Bone marrow (tissue), 2 donors: ENCODE measurements at regions not wholly inside any gene's neighbourhood (a gene's known extent, or its start where the extent isn't known, plus 50 kb on each side); places are given as distances from the start of the nearest gene placed in this dataset.
"Not testable (repeated sequence)": the region's sequence is repeated elsewhere in the genome, so short reads cannot be mapped to it uniquely, and the experiment has no call there.

Experiments used
- DNase-seq, 2 donors: peaks; one replicate each; lab custom pipeline; 2025; lab: John Stamatoyannopoulos, UW

DNA sequence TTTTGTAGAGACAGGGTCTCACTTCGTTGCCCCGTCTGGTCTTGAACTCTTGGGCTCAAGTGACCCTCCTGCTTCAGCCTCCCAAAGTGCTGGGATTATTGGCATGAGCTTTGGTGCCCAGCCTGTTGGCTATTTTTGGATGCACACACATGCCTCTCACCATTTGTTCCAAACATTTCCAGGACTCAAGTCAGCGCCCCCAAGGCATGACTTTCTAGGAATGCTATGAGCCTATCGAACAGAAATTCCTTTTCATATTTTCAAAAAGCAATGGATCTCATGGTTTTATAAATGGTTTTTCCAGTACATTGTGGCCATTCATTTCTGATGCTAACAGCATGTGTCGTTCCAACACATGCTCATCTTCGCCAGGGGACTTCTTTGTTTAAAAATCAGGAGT is 119.3 kb upstream of the NAA20 start:
- DNase-seq, result no peak

DNA sequence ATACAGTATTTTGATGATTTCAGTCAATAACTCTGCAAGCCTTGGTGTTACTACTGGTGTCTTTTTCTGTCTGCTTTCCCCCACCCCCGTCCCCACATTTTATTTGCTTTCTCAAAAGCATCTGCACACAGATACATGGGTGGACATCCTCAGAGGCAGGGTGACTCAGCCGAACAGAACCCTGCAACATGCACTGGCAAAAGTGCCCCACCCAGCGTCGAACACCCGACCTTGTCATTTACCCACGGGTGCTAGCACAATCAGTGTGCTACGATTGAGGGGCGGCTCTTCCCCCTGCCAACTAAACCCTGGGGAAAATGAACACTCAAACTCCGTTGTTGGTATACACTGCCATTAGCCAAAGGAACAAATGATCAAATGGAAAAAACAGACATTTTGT is 115.9 kb upstream of the NAA20 start:
- peak in 1 of 2 donors; percentile 9 for DNase-seq

DNA sequence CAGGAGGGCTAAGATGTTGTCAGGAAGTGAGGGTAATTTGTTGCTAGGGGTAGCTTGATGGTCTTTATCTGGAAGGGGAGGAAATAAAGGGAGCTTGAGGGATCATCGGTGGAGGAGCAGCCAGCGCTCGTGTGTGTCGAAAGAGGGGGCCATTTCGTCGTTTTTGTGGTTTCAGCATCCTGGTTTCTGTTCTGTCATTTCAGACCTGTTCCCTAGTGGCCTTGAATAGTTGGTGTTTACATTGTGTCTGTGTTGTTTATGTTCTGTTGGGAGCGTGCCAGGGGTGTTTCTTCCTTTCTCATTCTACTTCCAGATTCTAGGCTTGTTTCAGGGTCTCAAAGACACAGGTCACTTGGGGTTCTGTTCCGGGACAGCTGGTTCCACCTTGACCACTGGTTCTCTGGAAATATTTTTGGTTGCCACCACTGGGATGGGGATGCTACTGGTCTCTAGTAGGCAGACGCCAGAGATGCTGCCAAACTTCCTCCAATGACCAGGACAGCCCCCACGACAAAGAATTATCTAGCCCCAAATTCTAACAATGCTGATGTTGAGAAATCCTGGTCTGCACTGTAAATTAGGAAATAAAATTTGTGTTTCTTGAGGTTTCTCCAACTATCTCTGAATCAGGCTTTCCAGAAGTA is 113.9 kb upstream of the NAA20 start:
- peak; percentile 49 to 83 for DNase-seq

DNA sequence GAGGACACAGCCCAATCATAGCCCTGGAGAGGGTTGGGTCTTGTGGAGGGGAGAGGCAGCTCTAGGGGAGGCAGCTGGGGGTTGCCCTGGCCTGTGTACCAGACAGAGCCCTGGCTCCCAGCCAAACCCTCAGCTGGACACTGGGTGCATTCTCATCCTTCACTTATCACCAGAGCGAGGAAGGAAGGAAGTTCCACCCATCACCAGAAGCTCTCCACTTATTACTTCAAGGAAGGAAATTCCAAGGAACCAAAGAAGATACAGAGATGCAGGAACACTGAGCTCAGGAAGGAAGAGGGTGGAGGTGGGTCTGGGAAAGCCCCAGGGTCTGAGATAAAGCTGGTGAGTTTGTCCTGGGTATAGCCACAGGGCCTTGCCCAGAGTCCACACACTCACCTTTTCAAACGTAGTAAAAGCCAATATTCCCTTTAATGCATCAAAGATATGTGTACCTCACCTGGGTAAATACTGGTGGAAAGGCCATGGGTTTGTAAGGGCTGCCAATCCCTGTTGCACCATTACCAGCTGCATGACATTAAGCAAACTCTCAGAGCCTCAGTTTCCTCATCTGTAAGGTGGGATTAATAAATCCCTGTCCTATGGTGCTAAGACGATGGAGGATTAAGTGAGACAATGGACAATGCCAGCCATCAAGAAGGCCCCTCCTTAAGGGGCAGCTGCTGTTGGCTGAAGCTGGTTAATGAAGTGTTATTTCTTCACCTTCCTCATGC is 109.7 kb upstream of the NAA20 start:
- no peak for DNase-seq

DNA sequence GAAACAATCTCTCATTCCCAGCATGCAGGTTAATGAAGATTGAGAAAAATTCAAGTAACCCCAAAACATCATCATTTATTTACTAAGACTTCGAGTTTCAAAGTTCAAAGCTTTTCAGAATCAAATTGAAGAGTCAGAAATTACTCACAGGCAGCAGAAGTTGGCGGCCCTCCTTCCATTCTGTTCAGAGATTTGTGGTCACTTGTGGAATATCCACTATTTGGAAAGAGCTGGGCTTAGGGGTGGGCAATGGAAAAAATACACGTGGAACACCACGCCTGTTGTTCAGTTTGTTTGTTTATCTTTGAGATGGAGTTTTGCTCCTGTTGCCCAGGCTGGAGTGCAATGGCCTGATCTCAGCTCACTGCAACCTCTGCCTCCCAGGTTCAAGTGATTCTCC is 108.6 kb upstream of the NAA20 start:
- DNase-seq, result no peak

DNA sequence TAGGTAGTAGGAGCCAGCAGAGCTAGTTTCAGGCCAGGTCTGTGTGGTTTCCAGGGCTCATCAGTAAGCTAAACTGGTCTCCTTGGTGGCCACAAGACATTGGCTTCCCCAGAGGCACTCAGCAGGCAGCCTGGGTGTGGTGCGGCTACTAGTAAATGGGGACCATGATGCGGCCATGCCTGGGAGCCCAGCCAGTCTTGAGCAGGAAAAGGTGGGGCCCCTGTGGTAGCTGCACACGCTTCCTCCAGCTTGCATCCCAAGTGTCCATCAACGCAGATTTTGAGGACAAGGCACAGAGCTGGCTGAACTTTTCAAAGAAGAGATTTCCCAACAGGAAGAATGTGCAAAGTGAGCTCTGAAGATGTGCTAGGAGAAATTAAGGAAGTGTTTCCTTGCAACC is 107.4 kb upstream of the NAA20 start:
- DNase-seq, result no peak

DNA sequence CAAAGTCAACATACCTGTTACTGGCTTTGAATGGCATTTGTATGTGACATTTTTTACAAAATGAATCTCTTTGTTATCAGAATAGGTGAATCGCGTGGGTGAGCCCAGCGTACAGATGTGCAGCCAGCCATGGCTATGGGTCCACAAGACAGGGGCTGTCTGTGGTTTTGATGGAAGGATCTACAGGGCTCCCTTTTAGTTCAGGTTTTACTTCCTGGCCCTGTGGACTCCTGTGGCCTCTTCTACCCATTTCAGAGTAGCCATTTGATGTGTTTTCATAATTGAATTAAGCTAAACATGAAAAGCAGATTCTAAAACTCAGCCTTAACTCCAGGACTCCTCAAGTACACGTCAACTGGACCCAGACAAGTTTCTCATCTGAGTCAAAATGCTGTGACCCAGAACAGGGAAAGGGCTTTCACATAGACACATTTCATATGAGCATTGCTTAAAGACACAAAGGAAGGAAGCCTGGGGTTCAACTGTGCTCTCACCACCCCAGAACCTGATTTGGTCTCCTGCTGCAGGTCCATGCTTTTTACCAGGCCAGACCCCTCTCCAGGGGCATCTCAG is 105.3 kb upstream of the NAA20 start:
- no peak for DNase-seq

DNA sequence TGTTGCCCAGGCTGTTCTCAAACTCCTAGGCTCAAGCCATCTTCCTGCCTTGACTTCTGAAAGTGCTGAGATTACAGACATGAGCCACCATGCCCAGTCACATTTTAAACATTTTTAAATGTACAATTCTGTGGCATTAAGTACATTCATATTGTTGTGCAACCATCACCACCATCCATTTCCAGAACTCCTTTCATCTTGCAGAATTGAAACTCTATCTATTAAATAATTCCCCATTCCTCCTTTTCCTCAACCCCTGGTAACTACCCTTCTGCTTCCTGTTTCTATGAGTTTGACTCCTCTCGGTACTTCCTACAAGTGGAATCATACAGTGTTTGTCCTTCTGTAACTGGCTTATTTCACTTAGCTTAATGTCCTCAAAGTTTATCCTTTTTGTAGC is 103.8 kb upstream of the NAA20 start:
- no peak for DNase-seq

DNA sequence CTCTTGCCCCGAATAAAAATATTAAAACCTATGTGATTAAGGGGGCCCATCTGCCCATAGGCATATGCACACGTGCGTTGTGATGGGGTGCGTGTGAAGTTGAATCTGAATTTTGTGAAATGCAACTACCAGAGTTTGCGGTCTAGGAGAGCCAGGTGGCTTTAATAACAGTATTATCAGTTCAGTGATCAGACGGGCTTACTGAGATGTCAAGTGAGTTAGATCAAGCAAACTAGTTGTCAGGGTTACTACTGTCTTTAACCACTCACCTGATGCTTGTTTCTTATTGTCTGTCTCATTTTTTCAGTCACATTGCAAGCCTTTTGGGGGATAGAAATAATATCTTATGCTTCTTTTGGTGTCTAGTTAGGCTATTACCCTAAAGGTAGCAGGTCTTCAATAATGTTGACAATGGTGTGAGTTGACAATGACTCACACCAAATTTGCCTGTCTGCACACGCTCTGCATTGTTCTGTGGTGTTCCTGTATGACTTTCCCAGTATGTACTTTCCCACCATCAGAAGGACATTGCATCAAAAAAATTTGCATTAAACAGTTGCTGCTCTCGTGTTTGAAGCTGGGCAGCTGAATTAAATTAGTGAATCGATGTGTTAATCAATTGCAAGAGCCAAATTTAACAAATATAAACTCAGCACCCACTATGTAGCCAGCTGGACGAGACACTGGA is 103.1 kb upstream of the NAA20 start:
- DNase-seq, result no peak

DNA sequence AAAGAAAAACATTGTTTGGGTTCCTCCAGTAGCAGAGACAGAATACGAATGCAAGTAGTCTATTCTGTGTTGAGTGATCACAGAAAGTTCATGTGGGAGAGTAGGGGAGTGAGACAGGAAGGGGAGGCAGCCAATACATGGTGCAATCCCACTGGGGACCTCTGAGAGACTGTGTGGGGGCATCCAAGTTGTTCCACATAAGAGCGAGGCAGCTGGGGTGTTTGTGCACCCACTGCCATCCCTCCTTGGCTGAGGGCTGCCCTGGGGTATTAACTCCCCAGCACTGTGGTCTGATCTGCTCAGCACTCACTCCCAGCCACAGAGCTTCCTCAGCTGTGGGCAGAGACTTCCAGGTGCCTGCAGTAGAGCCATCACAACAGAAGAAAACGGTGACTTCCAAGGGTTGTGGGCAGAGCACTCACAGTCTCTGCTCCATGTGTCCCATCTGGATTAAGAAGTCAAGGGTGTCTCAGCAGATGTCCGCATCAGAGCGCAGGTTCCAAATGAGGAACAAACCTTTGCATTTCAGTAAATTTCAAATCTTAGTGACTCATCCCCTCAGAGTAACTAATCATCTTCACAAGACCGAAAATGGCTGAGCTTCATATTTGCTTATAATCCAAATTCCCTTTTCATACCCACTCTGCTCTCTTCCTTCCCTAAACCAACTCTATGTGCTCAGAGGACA is 101.9 kb upstream of the NAA20 start:
- DNase-seq, result peak; percentile 21 to 95

DNA sequence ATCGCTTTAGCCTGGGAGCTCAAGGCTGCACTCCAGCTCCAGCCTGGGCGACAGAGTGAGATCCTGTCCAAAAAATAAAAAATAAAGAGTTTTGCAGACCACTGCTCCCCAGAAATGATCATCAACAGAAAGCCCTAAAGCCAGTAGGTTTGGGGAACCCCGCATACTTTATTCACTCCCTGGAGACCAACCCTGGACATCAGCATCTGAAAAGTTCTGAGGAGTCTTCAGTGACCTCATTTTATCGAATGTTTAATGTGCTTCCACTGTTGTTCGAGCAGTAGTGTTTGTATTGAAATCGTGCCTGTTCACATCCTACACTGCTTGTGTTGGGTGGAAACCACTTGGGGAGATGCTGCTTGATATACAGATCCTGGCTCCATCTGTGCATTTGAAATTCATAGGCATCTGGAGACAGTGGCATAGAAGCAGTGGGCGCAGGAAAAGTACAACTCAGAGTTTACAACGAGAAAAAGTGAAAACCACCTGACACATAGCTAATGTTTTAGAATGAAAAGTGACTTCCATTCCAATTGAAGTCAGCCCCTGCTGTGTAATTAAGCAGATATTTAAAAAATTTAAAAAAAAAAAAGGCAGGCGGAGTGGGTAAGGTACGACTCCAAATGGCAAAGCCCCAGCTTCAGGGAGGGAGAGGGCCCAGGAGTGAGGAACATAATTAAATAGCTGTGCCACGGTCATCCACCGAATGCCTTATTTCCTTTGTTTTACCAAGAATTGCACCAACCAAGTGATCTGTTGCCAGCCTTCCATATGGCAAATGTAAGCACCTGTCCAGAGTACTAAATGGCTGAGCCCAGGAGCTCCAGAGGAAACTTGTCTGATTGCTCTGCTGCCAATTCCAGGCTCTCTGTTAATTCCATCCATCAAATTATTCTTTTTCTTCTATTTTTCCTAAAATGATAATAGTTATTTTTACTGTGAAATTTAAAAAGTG is 100.4 kb upstream of the NAA20 start:
- DNase-seq, result no peak

DNA sequence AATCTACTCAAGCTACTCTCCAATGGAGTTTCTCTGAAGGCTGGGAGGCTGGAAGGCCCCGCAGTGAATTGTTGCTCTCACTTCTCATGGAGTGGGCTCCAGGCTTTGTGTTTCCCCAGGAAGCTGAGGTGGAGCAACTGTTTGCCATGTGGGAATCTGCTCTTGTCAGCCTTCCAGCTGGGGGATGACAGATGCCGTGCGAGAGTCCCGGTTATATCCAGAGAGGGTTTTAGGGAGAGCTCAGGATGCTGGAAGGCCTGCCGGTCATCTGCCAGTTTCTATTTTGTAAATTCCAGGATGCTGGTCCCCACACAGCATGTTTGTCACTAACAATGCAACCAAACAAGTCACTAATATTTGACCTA is 98.2 kb upstream of the NAA20 start:
- DNase-seq, result no peak

DNA sequence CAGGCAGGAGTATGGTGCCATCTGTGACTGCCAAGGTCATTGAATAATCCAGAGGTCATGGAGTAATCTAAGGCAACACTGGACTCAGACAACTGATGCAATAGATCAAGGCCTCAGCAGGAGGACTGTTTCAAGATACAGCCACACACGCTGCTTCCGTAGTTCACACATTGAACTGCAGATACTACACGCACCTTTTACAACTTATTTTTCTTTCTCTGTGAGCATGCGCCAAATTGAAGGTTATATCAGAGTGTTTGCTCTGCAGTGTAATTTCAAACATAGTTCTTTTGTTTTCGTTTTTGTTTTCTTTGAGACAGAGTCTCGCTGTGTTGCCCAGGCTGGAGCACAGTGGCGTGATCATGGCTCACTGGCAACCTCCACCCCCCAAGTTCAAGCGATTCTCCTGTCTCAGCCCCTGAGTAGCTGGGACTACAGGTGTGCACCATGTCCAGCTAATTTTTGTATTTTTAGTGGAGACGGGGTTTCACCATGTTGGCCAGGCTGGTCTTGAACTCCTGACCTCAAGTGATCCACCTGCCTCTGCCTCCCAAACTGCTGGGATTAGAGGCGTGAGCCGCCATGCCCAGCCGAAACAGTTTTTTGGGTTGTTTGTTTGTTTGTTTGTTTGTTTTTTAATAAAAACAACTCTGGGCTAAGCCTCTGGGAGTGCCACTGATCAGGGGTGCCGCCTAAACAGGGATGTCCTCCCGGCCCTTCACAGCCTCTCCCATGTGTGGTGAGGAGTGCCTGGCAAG is 96.6 kb upstream of the NAA20 start:
- no peak for DNase-seq

DNA sequence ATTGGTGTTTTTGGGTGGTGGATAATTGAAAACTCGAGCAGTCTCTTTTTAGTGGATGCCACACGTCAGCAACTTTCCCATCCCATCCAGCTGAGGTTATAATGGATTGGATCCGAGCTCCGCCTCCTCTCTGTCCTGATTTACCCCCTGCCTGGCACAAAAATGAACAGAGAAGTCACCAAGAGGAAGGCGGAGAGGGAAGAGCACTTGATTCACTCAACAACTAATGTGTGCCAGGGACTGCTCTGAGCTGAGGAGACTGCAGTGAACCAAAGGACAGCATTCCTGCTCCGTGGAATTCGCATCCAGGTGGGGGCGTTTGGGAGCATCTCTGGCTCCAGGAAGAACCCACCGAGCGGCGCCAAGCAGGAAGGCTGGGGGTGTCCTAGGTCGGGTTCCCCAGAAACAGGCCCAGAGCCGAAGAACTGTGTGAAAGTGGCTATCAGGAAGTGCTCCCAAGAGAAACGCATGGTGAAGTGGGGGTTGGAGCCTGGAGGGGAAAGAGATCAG is 95.8 kb upstream of the NAA20 start:
- DNase-seq, result no peak

DNA sequence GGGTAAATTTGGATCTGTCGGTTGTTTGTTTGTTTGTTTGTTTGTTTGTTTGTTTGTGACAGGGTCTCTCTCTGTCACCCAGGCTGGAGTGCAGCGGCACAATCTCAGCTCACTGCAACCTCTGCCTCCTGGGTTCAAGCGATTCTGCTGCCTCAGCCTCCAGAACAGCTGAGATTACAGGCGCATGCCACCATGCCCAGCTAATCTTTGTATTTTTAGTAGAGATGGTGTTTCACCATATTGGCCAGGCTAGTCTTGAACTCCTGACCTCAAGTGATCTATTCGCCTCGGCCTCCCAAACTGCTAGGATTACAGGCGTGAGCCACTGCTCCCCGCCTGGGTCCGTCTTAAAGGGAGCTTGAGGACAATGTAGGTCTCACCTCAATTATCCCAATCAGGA is 95.3 kb upstream of the NAA20 start:
- DNase-seq, result not testable (repeated sequence)

DNA sequence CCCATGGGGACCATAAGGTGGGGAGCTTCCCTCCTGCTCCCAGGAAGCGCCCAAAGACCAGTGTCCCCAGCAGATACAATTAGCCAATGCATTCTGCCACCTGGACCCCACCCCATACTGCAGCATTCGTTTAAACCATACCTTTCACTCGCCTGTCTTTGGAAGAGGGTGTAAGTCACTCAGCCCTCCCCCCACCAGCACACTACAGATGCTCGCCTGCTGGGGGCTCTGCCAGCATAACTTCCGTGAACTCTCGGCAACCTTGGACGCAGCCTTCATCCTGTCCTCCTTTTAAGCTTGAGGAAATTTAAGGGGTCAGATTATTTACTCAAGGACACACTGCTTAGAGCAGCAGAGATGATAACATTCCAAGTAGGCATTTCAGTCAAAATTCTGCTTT is 94.4 kb upstream of the NAA20 start:
- DNase-seq, result no peak

DNA sequence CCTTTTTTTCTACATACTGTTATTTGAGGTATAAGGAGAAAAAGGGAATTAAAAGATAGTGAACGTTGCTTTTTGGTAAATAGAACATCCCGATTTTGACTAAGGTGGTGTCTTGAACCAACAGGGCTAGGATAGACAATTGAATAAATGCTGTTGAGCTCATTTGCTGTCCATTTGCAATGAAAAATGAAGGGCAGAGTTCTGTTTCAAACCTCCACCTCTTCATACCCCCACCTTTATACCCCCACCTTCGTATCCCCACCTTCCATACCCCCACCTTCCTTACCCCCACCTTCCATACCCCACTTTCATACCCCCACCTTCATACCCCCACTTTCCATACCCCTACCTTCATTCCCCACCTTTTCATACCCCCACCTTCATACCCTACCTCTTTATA is 93.4 kb upstream of the NAA20 start:
- DNase-seq, result no peak

DNA sequence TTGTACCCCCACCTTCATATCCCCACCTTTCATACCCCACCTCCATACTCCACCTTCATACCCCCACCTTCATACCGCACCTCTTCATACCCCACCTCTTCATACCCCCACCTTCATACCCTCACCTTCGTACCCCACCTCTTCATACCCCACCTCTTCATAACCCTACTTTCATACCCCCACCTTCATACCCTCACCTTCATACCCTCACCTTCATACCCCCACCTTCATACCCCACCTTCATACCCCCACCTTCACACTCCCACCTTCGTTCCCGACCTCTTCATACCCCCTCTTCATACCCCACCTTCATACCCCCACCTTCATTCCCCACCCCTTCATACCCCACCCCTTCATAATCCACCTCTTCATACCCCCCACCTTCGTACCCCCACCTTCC is 92.9 kb upstream of the NAA20 start:
- no peak for DNase-seq

DNA sequence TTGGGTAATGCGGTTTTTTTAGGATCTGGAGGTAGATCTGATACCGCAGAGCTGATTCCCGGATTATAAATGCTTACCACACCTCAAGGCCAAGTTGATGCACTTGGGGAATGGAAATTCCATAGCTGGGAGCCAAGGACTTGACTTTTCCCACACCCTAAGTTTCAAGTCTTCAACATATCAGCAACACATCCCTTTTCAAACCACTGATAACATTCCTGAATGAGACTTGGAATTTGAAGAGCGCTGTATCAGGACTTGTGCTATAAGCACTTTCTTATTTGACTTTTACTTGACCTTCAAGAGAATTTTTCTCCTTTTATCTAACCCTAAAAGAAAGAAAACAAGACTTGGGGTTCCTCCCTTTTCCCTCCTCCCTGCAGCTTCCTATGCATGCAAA is 90.6 kb upstream of the NAA20 start:
- no peak for DNase-seq

DNA sequence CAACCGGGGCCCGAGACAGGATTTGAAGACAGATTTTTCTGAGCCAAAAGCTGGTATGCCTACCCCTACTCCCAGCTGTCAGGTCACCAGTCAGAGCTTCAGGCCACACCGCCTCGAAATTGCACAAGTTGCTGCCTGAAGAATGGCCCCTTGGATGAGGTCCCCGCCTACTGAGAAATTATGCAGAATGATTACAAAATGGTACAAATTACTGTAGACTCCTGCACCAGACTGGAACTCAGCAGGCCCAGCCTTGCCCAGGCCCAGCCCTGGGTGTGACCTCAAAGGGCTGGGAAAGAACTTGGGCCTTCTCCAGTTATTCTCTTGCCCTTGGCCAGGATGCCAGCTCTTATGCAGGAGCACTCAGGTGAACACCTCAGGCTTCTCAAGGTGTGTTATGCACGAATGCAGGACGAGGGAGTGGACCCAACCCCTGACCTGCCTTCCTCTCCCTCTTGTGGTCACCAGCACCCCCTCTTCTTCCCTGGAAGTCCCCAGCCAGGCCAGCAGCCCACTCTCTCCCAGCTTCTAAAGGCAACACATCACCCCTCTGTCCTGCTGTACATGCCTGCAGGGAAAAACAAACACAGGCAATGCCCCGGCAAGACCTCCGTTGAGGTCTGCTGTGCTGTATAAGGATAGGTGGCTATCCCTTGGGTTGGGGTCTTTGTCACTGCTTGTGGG is 88.7 kb upstream of the NAA20 start:
- no peak for DNase-seq
